Islet precursor cell (in vitro differentiated cells): ENCODE measurements at regions not wholly inside any gene's neighbourhood (a gene's known extent, or its start where the extent isn't known, plus 50 kb on each side); places are given as distances from the start of the nearest gene placed in this dataset.

Experiments used
- DNase-seq: peaks from one replicate; pipeline ENCODE4 v3.0.0-alpha.2; 2018

- no peak for DNase-seq
Measured at GRCh38 chr5:82800826-82801225, 276.4 kb downstream of the TMEM167A start.

DNA sequence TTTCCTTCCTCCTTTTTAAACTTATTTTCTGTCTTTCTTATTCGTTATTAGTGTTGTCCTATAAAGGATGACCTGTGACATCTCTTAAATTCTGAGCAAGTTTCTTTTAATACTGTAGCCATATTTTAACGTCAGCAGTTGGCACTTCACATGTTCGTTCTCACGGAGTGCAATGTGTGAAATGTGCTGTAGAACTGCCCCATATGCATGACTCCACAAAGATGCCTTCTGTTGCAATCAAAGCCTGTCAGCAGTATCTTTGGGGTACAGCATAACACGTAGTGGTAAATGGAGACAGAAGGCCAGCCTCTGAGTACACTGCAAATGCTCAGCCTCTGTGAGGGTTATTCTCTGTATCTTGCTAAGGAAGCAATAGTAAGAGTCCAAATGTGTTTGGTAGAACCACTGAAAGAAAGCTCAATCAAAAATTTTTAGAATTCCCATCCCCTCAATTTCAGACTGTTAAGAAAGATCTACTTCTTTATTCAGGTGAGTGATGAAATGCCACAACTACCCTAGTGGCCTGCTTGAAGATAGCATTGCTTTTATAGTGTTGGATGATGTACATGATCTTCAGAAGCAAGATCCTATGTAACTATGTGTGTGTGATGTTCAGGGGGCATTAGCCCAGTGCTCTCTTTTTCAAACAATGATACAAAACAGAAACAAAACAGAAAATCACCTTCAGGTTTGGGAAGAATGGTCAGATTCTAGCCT is 277.7 kb downstream of the TMEM167A start:
- no peak for DNase-seq

- DNase-seq, result no peak
Measured at GRCh38 chr5:82798676-82799075, 278.5 kb downstream of the TMEM167A start.

- DNase-seq, result peak; percentile 60
Measured at GRCh38 chr5:82796643-82797416, 280.4 kb downstream of the TMEM167A start.

DNA sequence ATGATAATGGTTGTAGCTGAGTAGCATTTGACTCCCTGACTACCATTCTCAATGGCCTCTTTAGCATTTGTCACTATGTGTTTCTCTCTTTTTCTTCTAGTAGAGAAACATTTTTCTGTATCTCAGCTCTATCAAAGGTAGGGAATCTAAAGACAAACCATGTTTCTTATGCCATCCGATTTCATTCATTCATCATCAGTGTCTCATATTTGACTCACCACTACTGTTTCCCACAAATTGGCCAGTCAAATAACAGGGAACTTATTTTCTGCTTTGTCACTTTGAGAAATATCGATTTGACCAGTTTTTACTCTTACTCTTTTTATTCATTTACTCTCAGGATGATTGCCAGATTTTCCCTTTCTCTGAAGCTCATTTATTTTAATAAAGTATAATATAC is 282.3 kb downstream of the TMEM167A start:
- no peak for DNase-seq

- DNase-seq, result no peak
Measured at GRCh38 chr5:82793808-82794419, 283.3 kb downstream of the TMEM167A start.

GRCh38 chr5:82792096-82792495 is 285.1 kb downstream of the TMEM167A start:
- no peak for DNase-seq

- DNase-seq, result no peak
Measured at GRCh38 chr5:82789095-82789494, 288.1 kb downstream of the TMEM167A start.

- DNase-seq, result no peak
Measured at GRCh38 chr5:82786748-82787147, 290.4 kb downstream of the TMEM167A start.

GRCh38 chr5:82785882-82786509 is 291.2 kb downstream of the TMEM167A start:
- no peak for DNase-seq

DNA sequence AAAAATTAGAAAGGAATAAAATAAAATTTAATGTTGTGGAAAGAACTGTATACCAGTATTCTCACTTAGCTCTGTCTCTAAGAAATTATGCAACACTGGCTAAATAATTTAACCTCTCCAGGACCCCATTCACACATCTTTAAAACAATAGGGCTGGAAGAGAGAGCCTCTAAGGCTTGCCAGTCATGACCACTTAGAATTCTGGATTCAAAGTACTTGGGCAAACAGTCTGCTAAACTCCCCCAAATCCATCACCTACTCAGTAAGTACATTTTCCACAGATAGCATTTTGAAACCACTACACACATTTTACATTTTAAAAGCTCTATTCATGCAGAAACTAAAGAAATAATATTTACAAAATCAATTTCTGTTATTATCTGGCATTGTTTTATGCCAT is 291.7 kb downstream of the TMEM167A start:
- DNase-seq, result no peak

DNA sequence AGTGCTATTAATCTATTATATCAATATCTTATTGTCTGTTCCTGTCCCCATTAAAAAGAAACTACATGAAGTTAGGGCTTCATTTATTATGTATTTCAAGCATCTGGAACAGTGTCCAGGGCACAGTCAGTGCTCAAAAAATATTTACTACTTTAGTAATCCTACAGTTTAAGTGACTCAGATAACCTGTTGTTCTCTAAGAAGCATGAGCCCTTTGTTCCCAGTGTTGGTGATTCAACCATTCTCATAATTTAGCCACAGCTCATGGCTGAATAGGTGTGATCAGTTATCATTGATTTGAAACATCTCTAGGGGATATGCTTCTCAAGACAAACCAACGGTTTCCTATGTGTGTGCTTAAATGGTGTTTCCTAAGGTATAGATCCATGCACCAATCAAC is 292.7 kb downstream of the TMEM167A start:
- DNase-seq, result no peak

GRCh38 chr5:82777106-82777505 is 300.1 kb downstream of the TMEM167A start:
- DNase-seq, result no peak

DNA sequence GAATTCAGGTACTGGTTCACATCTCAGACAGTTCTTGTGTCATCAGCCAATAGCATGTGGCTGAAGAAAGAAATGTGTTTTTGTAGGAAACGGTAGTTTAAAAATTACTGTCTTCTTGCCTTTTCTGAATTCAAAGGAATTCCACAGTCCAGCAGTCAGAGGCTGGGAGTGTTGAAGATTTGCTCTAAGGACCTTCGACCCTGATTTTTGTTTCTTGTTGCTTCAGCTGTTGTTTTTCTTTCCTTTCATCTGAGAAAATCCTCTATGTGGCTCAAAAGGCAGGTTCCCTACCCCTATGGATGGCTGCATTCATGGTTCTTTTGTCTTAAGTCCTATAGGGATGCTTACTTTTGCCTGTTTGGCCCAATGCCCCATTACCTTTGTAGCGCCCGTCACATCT is 304.9 kb downstream of the TMEM167A start:
- DNase-seq, result no peak

GRCh38 chr5:82766206-82766605 is 311.0 kb downstream of the TMEM167A start:
- DNase-seq, result no peak

GRCh38 chr5:82765765-82766164 is 311.4 kb downstream of the TMEM167A start:
- DNase-seq, result no peak

GRCh38 chr5:82760856-82761255 is 316.3 kb downstream of the TMEM167A start:
- no peak for DNase-seq

- DNase-seq, result no peak
Measured at GRCh38 chr5:82758881-82759280, 318.3 kb downstream of the TMEM167A start.

DNA sequence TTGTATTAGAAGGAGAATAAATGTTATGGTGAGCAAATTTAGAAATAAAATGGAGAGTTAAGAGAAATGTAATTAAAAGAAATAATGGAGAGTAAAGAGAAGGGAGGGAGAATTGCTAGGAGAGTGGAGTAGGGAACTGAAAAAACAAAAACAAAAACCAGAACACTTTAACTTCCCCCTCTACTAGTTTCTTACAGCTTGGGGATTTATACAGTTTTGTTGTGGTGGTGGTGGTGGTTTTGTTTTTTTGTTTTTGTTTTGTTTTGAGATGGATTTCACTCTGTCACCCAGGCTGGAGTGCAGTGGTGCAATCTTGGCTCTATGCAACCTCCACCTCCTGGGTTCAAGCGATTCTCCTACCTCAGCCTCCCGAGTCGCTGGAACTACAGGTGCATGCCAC is 322.4 kb downstream of the TMEM167A start:
- no peak for DNase-seq

- no peak for DNase-seq
Measured at GRCh38 chr5:82754036-82754746, 323.0 kb downstream of the TMEM167A start.

DNA sequence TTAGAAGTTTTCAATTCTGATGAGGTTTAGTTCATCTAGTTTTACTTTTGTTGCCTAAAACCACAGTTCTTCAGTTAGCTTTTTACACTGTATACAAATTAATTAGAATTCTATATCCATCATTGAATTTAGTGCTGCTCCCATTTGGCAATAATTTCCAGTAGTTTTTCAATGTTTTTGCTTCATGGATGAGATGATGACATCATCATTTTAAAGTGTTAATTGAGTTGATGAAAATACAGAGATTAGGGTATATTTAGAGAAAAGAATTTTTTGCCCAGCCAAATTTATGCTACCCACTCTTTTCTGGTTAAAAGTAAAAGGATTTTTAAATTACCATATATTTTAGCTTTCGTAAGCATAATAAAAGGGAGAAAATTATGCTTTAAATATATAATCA is 323.8 kb downstream of the TMEM167A start:
- DNase-seq, result no peak

DNA sequence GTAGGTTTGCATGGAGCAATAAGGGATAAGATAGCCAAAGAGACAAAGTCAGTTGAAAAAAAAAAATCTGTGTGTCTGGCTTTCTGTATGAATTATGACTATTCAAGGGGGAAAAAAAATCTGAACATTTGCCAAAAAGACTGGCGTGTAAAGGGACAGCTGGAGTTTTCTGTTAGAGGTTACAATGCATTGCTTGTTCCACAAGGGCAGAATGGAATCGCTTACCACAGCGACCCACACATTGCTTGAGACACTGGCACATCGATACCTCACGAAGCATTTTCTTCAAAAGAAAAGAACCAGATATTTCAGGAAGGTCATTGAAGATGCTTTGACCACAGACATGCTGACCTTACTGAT is 327.8 kb downstream of the TMEM167A start:
- DNase-seq, result no peak
